Smooth muscle cell (in vitro differentiated cells): ENCODE measurements at regions not wholly inside any gene's neighbourhood (a gene's known extent, or its start where the extent isn't known, plus 50 kb on each side); places are given as distances from the start of the nearest gene placed in this dataset.

Experiments
- DNase-seq: peaks from one replicate; lab custom pipeline; 2025; ENCODE audit not compliant: unreplicated experiment; lab: John Stamatoyannopoulos, UW
- H2AFZ ChIP-seq: fragments of 200-600 bp; sonication (generic); 2 replicates; pipeline ENCODE4 v1.6.0; 2016; ENCODE audit warnings: antibody characterized with exemption, low read depth, mild to moderate bottlenecking
- H3F3A ChIP-seq: fragments of 200-600 bp; sonication (generic); 2 replicates; pipeline ENCODE4 v1.6.0; 2017; ENCODE audit warnings: antibody characterized with exemption, low read depth
- H3K27ac ChIP-seq: fragments of 200-600 bp; sonication (generic); 2 replicates; pipeline ENCODE4 v1.5.1; 2016; ENCODE audit warnings: low read depth, mild to moderate bottlenecking
- H3K27me3 ChIP-seq: fragments of 200-600 bp; sonication (generic); 2 replicates; pipeline ENCODE4 v1.6.1; 2016; ENCODE audit warnings: low read depth, mild to moderate bottlenecking
- H3K36me3 ChIP-seq: fragments of 200-600 bp; sonication (generic); 2 replicates; pipeline ENCODE4 v1.5.1; 2016; ENCODE audit warnings: low read depth
- H3K4me1 ChIP-seq: fragments of 200-600 bp; sonication (generic); 2 replicates; pipeline ENCODE4 v1.5.1; 2016; ENCODE audit warnings: low read depth
- H3K4me2 ChIP-seq: fragments of 200-600 bp; sonication (generic); 2 replicates; pipeline ENCODE4 v1.6.0; 2016; ENCODE audit warnings: mild to moderate bottlenecking
- H3K4me3 ChIP-seq: fragments of 200-600 bp; sonication (generic); 2 replicates; pipeline ENCODE4 v1.5.1; 2016; ENCODE audit warnings: mild to moderate bottlenecking
- H3K79me2 ChIP-seq: fragments of 200-600 bp; sonication (generic); 2 replicates; pipeline ENCODE4 v1.6.0; 2016; ENCODE audit warnings: low read depth, mild to moderate bottlenecking
- H3K9ac ChIP-seq: fragments of 200-600 bp; sonication (generic); 2 replicates; pipeline ENCODE4 v1.6.0; 2016; ENCODE audit warnings: low read depth
- H3K9me3 ChIP-seq: fragments of 200-600 bp; sonication (generic); replicated peaks from 2 replicates; pipeline ENCODE4 v1.5.1; 2016; ENCODE audit warnings: low read depth
- H4K20me1 ChIP-seq: fragments of 200-600 bp; sonication (generic); 2 replicates; pipeline ENCODE4 v1.6.0; 2016; ENCODE audit warnings: low read depth
- CTCF ChIP-seq: fragments of 200-600 bp; sonication (generic); IDR thresholded peaks from 2 replicates; pipeline ENCODE4 v1.5.1; 2017; ENCODE audit warnings: borderline replicate concordance, mild to moderate bottlenecking, antibody characterized with exemption; ENCODE audit not compliant: insufficient read depth, poor library complexity, severe bottlenecking
- WGBS: methylation state at CpG from one replicate; pipeline ENCODE4 v1.1.7; 2016; ENCODE audit warnings: low lambda C conversion rate; 5-methylcytosine and 5-hydroxymethylcytosine counted together

- Histone ChIP-seq H3K4me2 (no peak overlapping the region), H3K27me3 (no peaks in the 10 kb centered on the region), H3F3A (no peaks in the 10 kb centered on the region), H2AFZ (no peak overlapping the region), H3K79me2 (no peaks in the 10 kb centered on the region), H3K9ac (no peak overlapping the region), H3K27ac (no peak overlapping the region), H3K4me1 (peaks cover 16% of the 10 kb centered on the region), H3K4me3 (no peak overlapping the region), H3K36me3 (no peaks in the 10 kb centered on the region), H3K9me3 (no peaks in the 10 kb centered on the region), H4K20me1 (no peaks in the 10 kb centered on the region)
- no peak for DNase-seq
- no peak for TF ChIP-seq CTCF
- WGBS = 91% methylated on average over 1 of the region's 1 CpG
These were observed 218.6 kb downstream of the MTHFS start for GRCh38 chr15:79678032-79678701.

GRCh38 chr15:79680720-79681119 is 216.1 kb downstream of the MTHFS start:
- H3K4me2 ChIP-seq = peak overlapping the region; percentile 3
- no peak overlapping the region for H3K4me3 ChIP-seq
- H3F3A ChIP-seq = no peaks in the 10 kb centered on the region
- 39% methylated on average over 5 of the region's 5 CpGs for WGBS
- peak overlapping the region; percentile 80 for H3K27ac ChIP-seq
- H3K9ac ChIP-seq = peak overlapping the region; percentile 49
- H3K36me3 ChIP-seq = no peaks in the 10 kb centered on the region
- H4K20me1 ChIP-seq = no peaks in the 10 kb centered on the region
- H2AFZ ChIP-seq = peak overlapping the region; percentile 59
- H3K9me3 ChIP-seq = no peaks in the 10 kb centered on the region
- peaks cover 8% of the 10 kb centered on the region for H3K4me1 ChIP-seq
- DNase-seq = no peak
- no peak for TF ChIP-seq CTCF
- H3K79me2 ChIP-seq = no peaks in the 10 kb centered on the region
- H3K27me3 ChIP-seq = no peaks in the 10 kb centered on the region

- peaks cover 8% of the 10 kb centered on the region for H3K4me1 ChIP-seq
- no peaks in the 10 kb centered on the region for H3F3A ChIP-seq
- 33% methylated on average over 3 of the region's 3 CpGs for WGBS
- H3K27me3 ChIP-seq = no peaks in the 10 kb centered on the region
- H3K9me3 ChIP-seq = no peaks in the 10 kb centered on the region
- no peaks in the 10 kb centered on the region for H4K20me1 ChIP-seq
- H3K27ac ChIP-seq = peak overlapping the region; percentile 42
- H3K36me3 ChIP-seq = no peaks in the 10 kb centered on the region
- H3K4me2 ChIP-seq = peak overlapping the region; percentile 28
- H3K9ac ChIP-seq = no peak overlapping the region
- no peaks in the 10 kb centered on the region for H3K79me2 ChIP-seq
- no peak overlapping the region for H3K4me3 ChIP-seq
- no peak overlapping the region for H2AFZ ChIP-seq
- TF ChIP-seq CTCF = no peak
- DNase-seq = no peak
These were observed 214.5 kb downstream of the MTHFS start for GRCh38 chr15:79682285-79682684.

GRCh38 chr15:79682851-79683288 is 213.9 kb downstream of the MTHFS start:
- Histone ChIP-seq H3F3A (no peaks in the 10 kb centered on the region), H3K4me1 (peaks cover 8% of the 10 kb centered on the region), H3K4me2 (peak overlapping the region; percentile 28), H4K20me1 (no peaks in the 10 kb centered on the region), H3K9ac (no peak overlapping the region), H3K9me3 (no peaks in the 10 kb centered on the region), H3K4me3 (no peak overlapping the region), H2AFZ (no peak overlapping the region), H3K36me3 (no peaks in the 10 kb centered on the region), H3K79me2 (no peaks in the 10 kb centered on the region), H3K27me3 (no peaks in the 10 kb centered on the region), H3K27ac (peak overlapping the region; percentile 42)
- DNase-seq = no peak
- WGBS = 92% methylated on average over 4 of the region's 4 CpGs
- TF ChIP-seq CTCF = no peak
